ENCODE measurements at regions not wholly inside any gene's neighbourhood (a gene's known extent, or its start where the extent isn't known, plus 50 kb on each side); places are given as distances from the start of the nearest gene placed in this dataset.

DNA sequence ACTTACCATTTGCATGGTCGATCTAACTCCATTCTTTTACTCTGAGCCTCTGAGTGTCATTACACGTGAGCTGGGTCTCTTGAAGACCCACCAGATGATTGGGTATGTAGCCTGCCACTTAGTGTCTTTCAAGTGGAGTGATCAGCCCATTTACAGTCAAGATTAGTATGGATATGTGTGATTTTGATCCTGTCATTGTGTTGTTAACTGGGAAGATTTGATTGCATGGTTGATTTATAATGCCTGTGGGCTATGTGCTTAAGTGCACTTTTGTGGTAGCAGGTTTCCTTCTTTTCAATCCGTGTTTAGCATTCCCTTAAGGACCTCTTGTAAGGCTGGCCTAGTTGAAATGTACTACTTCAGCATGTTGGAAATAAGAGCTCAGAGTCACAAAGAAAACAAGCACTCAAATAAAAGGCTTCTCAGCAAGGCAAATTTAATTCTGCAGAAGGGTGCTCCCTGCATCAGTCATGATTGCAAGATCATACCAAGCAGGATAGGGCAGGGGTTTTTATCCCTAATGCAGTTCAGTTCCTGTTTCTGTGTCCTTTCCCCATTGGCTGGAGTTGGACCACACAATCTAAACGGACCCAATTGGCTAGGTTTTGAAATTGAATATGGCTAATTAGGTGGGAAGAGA, 230.7 kb upstream of the SYT4 start:
- ChIA-PET CTCF (no interaction called here), POLR2A (no interaction called here)
- Mint-ChIP-seq H3K27ac (no peak overlapping the region), H3K9me3 (peaks cover 27% of the 10 kb centered on the region), H3K4me3 (no peak overlapping the region), H3K4me1 (ENCODE audit: low read depth) (no peaks in the 10 kb centered on the region), H3K27me3 (no peaks in the 10 kb centered on the region), H3K36me3 (ENCODE audit: low read depth) (no peaks in the 10 kb centered on the region)
- ATAC-seq = no peak
- no peak for DNase-seq
- intact Hi-C loops (cut with micrococcal nuclease) = no loop called here
- TF ChIP-seq, protein P1, sequence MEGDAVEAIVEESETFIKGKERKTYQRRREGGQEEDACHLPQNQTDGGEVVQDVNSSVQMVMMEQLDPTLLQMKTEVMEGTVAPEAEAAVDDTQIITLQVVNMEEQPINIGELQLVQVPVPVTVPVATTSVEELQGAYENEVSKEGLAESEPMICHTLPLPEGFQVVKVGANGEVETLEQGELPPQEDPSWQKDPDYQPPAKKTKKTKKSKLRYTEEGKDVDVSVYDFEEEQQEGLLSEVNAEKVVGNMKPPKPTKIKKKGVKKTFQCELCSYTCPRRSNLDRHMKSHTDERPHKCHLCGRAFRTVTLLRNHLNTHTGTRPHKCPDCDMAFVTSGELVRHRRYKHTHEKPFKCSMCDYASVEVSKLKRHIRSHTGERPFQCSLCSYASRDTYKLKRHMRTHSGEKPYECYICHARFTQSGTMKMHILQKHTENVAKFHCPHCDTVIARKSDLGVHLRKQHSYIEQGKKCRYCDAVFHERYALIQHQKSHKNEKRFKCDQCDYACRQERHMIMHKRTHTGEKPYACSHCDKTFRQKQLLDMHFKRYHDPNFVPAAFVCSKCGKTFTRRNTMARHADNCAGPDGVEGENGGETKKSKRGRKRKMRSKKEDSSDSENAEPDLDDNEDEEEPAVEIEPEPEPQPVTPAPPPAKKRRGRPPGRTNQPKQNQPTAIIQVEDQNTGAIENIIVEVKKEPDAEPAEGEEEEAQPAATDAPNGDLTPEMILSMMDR (IDR thresholded peaks at IDR 0.05) = no peak

DNA sequence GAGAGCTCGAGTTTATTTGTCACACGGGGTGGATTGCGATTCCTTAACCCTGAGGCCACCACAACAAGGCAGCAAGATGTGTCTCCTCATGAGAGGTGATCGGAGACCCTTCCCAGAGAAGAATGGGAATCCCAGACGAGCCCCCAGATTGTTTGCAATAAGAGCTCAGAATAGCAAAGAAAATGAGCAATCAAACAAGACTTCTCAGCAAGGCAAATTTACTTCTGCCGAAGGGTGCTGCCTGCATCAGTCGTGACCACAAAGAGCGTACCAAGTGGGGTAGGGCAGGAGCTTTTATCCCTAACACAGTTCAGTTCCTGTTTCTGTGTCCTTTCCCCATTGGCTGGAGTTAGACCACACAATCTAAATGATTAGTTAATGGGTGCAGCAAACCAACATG, 237.5 kb upstream of the SYT4 start:
- TF ChIP-seq, protein P1 (IDR thresholded peaks at IDR 0.05) = no peak
- CTCF ChIA-PET = no interaction called here
- H3K27ac Mint-ChIP-seq = no peak overlapping the region

DNA sequence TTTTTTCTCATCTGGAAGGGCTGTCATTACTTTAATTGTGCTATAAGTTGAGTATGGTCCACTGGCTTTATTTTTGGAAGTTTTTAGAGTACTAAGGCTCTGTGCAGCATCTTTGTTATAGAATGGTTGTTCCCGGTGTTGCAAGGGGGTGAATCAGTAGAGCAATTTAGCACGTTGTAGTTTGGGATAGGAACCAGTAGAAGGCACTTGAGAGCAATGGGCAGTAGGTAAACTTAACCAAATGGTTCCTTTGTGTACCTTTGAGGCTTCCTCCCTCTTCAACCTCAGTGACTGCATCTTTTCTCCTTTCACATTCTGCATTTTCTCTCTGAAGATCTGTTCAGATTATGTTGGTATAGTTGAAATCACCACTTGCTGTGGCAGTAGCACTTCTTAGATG, 238.2 kb upstream of the SYT4 start:
- Mint-ChIP-seq H3K27ac (no peak overlapping the region), H3K9me3 (peaks cover 11% of the 10 kb centered on the region), H3K36me3 (ENCODE audit: low read depth) (no peaks in the 10 kb centered on the region), H3K27me3 (no peaks in the 10 kb centered on the region), H3K4me1 (ENCODE audit: low read depth) (no peaks in the 10 kb centered on the region), H3K4me3 (no peak overlapping the region)
- TF ChIP-seq, protein P1 (IDR thresholded peaks at IDR 0.05) = no peak
- ATAC-seq (no peak), DNase-seq (no peak)
- CTCF ChIA-PET = no interaction called here
- intact Hi-C loops (cut with micrococcal nuclease) = no loop called here
- POLR2A ChIA-PET = interaction anchor here (0.6 kb wide), 1 partner anchor 9 kb away, joined by 3 read pairs; no protein-coding TSS in a partner anchor

More for the DNA sequence above, 237.5 kb upstream of the SYT4 start:
- DNase-seq (no peak), ATAC-seq (no peak)
- Mint-ChIP-seq H3K4me3 (no peak overlapping the region), H3K27me3 (no peaks in the 10 kb centered on the region), H3K4me1 (ENCODE audit: low read depth) (no peaks in the 10 kb centered on the region), H3K36me3 (ENCODE audit: low read depth) (no peaks in the 10 kb centered on the region), H3K9me3 (peaks cover 18% of the 10 kb centered on the region)
- POLR2A ChIA-PET = interaction anchor here (0.6 kb wide), 1 partner anchor 8 kb away, joined by 3 read pairs; no protein-coding TSS in a partner anchor
- intact Hi-C loops (cut with micrococcal nuclease) = no loop called here

DNA sequence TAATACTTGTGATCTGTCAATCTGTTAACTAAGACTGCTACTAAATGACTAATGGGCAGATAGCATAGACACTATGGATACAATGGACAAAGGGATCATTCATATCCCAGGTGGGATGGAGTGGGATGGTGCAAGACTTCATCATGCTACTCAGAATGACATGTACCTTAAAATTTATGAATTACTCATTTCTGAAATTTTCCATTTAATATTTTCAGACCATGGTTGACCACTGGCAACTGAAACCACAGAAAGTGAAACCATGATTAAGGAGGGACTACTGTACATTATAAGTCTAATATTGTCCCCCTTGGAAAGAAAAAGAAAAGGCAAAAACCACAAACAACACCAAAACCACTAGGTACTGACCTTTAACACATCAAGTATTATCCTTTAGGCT, 247.0 kb upstream of the SYT4 start:
- DNase-seq = no peak
- no peaks in the 10 kb centered on the region for H3K36me3 Mint-ChIP-seq (ENCODE audit: low read depth)
- TF ChIP-seq, protein P1 (IDR thresholded peaks at IDR 0.05) = no peak
- CTCF ChIA-PET = no interaction called here
- no peak for ATAC-seq
- H3K27me3 Mint-ChIP-seq = no peaks in the 10 kb centered on the region
- H3K4me3 Mint-ChIP-seq = no peak overlapping the region
- POLR2A ChIA-PET = no interaction called here
- H3K27ac Mint-ChIP-seq = no peak overlapping the region
- H3K9me3 Mint-ChIP-seq = no peaks in the 10 kb centered on the region
- intact Hi-C loops (cut with micrococcal nuclease) = no loop called here
- no peaks in the 10 kb centered on the region for H3K4me1 Mint-ChIP-seq (ENCODE audit: low read depth)

DNA sequence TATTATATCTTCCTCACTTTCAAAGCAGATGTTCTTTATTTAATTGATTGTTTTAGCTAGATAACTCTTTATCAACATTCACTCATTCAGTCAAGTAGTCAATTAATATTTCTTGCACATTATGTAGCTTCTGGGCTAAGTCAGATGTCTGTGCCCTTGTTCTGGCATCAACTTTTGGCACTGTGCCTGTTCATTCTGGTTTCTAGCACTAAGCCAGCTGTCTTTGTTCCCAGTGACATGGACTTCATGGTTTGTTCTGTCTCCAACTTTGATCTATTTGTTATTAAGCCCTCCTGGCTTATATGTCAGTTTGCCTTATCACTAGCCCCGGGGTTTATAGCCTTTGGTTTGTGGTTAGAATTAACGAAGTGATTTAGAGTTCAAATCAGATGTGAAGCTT, 247.9 kb upstream of the SYT4 start:
- no peaks in the 10 kb centered on the region for H3K4me1 Mint-ChIP-seq (ENCODE audit: low read depth)
- H3K27ac Mint-ChIP-seq = no peak overlapping the region
- ATAC-seq = no peak
- intact Hi-C loops (cut with micrococcal nuclease) = no loop called here
- TF ChIP-seq, protein P1 (IDR thresholded peaks at IDR 0.05) = no peak
- H3K36me3 Mint-ChIP-seq (ENCODE audit: low read depth) = no peaks in the 10 kb centered on the region
- ChIA-PET CTCF (no interaction called here), POLR2A (no interaction called here)
- no peaks in the 10 kb centered on the region for H3K9me3 Mint-ChIP-seq
- no peaks in the 10 kb centered on the region for H3K27me3 Mint-ChIP-seq
- no peak overlapping the region for H3K4me3 Mint-ChIP-seq
- no peak for DNase-seq

Measured in activated CD8-positive, alpha-beta T cell treated with anti-CD3 and anti-CD28 coated beads for 36 hours (primary cell).